ENCODE measurements at regions not wholly inside any gene's neighbourhood (a gene's known extent, or its start where the extent isn't known, plus 50 kb on each side); places are given as distances from the start of the nearest gene placed in this dataset.

DNA sequence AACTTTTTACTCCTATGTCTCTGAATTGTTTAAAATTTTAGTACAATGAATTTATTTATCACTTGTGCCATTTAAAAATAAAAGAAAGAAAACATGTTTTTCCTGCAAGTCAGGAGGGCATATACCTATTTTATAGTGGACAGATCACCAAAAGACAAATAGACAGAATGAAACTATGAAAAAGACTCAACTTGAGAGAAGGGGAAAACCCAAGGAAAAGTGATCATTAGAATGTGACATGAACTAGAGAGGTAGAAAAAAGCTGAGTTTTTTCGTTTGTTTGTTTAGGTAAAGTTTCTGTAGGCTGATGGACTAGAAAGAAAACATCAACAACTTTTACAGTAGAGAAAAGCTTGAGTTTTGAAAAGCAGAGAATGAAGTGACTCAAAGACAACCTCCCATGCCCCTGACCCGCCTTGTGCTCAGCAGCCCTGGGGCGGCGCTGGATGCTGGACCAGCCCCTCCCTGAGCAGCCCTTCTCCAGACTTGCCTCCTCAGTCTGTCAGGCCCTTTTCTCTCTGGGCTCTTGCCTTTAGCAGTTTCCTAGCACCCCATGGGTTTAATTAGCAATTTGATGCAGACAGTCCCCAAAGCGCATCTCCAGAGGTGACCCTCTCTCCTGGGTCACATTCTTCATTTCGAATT is 95.1 kb upstream of the ARID2 start:
- DNase-seq: no peak

DNA sequence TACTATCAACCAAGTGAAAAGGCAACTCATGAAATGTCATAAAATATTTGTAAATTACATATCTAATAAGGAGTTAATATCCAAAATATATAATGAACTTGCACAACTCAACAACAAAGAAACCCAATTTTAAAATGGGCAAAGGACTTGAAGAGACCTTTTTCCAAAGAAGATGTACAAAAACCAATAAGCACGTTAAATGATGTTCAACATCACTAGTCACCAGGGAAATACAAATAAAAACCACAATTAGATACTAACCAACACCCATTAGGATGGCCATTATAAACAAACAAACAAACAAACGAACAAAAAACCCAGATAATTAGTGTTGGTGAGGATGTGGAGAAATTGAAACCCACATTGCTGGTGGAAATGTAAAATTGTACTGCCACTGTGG is 92.3 kb upstream of the ARID2 start:
- DNase-seq: no peak

DNA sequence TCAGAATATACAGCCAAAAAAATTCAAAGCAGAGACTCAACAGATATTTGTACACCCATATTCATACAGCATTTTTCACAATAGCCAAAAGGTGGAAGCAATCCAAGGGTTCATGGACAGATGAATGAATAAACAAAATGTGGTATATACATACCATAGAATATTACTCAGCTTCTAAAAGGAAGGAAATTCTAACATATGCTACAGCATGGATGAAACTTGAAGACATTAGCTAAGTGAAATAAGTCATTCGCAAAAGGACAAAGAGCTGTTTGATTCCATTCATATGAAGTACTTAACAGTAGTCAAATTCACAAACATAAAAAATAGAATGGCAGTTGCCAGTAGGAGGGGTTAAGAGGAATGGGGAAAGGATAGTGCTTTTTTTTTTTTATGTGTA is 91.8 kb upstream of the ARID2 start:
- no peak for DNase-seq

DNA sequence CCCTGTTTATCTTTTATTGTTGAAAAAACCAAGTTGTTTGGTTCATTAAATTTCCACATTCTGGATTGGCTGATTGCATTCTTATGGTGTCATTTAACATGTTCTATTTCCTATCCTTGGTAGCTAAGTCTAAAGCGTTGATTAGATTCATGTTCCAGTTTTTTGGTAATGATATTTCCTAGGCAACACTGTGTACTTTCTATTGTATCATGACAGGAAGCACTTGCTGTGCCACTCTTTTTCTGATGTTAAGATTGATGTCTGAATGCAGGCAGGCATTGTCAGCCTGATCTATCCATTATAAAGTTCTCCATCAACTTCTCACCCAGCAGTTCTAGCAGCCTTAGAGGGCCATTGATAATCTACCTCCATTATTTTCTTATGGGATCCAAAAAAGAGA is 91.1 kb upstream of the ARID2 start:
- DNase-seq: no peak

DNA sequence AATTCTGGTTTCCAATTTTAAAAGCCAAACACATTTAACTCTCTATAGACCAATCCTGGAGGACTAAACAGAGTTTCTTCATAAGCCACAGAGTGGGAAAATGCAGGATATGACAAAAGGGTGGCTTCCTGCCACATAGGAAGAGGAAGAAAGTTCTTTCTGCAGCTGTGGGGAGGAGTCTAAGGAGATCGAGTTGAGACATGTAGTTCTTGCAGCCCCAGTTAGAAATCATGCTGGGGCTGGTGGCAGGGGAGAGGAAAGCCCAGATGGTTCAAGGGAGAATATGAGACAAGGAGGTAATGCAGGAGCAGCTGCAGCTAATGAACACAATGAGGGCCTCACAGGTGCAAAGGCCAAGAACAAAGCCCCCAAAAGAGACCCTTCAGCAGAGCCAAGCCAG is 85.0 kb upstream of the ARID2 start:
- no peak for DNase-seq

DNA sequence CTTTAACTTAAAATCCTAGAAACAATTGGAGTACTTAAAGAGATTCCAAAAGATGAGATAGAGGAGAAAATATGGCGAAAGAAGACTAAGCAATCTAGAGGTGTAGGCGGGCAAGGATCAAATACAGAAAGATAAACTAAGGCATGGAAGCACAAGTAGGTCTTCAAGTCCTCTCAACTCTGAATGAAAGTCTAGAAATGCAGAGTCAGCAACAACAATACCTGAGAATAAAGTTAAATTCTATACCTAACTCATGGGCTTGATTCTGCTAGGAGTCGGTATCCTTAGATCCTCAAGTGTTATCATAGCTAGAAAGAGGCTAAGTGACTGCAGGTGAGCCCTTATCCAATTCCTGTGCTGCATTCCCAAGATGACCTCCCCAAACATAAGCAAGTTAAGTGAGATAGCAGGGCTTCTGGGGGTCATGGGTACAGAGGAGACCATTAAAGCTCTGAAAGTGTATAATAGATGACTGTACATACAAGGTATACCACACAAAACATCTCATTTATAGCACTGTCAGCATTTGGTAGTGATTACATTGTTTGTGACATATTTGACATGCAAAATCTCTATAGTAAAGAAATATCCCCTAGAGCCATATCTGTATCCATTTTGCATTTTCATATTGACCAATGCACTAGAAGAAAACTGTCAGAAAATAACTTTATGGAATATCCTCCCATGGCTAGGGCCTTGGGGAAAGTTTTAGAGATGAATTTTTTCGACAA is 82.5 kb upstream of the ARID2 start:
- DNase-seq: no peak

DNA sequence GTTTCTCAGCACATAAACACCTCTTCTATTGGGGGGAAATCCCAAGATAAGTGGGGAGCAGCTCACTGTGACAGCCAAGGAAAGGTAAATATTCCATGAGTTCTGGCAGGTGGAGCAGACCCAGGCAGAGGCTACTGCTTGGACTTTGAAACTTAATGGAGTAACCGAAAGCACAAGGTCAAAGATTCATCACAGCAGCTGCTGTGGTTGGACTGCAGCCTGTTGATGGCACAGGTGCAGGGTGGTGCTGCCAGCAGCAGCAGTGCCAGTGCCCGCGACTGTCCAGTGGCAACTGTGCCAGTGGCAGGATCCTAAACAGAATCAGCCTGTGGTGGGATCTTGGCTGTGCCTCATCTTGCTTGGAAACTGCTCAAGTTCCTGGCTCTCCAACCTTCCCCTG is 81.4 kb upstream of the ARID2 start:
- peak; percentile 37 for DNase-seq

DNA sequence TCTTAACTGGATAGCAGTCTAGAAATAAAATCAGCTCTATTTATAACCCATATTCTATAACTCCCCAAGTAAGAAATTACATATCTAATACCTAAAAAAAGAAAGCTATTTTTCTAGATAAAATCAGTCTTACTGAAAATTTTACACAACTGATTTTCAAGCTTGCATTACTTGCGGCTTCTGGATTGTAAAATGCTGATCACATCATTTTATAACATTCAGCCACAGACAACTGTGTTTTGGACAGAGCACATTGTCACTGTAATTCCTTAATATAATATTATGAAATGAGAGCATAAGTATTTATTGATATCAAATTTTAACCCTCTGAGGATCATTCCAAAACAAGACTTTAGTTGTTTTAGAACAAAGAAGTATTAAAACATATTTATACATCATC is 78.5 kb upstream of the ARID2 start:
- DNase-seq: no peak

DNA sequence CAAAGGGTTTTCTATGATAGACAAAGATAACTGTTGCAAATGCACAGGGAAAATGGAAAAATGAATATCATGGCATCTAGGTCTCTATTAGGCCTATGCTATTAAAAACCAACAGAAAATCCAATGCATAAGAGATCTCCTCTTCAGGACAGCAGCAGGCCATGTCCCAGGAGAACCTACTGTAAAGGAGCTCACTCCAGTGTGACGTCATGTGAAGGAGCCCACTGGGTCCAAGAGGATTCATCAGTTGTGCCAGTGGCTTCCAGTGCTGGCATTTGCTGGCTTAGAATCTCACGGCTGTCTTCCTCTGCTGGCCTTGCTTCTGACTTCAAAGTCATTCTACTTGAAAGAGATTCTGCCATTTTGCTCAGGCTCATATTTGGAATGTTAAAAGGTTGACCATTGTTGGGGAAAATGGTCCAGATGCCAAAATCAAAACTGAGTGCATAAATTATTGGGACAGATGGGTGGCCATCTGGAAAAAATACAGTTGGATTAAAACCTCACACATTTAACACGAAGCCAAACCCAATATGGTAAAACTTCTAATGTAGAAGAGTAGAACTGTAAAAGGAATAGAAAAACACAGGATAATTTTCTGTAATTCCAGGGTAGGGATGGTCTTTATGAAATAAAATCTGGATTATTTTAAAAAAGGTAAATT is 75.4 kb upstream of the ARID2 start:
- DNase-seq: no peak

DNA sequence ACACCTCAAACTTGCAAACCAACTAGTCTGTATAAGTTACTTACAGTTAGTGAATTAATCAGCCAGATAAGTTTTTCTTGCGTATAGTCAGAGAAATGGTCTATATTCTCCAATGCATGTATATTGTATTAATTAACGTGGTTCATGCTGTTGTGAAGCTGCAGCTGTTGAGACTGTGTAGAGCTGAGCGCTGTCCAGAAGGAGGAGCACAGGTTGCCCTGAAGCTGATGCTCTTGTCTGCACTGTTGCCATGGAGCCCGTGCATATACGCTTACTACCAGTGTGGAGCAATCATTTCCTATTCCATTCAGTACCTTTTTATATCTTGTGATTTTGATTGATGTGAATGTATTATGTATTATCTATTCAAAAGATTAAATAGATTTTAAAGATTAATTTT is 74.3 kb upstream of the ARID2 start:
- DNase-seq: no peak

DNA sequence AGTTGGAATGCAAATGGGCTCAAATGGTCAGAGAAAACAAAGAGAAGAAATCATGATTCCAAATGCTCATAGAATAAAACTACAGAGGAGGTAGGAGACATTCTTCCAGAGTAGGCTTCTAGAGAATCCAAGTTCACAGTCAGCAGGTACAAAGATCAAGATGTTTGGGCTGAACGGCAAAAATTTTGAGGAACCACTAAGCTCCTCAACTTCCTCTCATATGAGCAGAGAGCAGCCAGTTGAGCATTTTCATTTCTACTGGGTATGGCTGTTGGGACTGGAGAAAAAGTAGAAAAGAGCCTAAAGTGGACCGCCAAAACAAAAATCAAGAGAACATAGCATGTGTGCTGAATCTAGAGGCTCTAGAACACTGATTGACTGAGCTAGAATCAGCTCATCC is 73.8 kb upstream of the ARID2 start:
- DNase-seq: no peak

DNA sequence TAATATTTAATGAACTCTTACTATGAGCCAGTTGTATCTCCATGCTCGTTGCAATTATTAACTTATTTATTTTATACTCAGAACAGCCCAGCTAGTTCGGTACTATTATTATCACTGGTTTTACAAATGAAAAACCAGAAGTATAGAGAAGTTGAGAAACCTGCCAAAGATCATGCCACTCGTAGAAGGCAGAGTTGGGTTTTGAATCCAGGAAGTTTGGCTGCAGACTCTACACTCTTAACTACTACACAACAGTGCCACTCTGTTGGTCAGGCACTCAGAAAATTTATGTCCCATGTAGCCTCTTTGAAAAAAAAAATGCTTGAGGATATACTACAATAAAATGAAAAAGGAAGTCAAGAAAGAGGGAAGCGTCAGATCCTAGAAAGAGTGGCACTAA is 71.5 kb upstream of the ARID2 start:
- DNase-seq: peak; percentile 82

DNA sequence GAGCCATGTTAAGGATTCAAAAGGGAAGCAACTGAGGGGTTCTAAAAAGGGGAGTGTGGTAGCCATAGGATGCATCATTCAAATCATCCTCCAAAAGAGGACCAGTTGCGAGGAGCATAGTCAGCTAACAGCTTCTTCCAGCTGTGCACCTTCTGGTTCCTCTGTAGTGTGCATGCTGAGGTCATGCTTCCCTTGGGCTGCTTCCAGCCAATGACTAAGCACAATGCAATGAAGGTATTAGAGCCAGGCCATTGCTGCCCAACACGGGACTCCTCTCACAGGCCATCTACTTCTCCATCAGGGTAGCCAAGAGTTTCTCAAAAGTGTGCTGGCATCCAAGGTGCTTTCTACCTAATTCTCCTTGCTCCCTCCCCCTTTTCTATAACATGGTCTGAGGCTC is 69.2 kb upstream of the ARID2 start:
- DNase-seq: no peak

DNA sequence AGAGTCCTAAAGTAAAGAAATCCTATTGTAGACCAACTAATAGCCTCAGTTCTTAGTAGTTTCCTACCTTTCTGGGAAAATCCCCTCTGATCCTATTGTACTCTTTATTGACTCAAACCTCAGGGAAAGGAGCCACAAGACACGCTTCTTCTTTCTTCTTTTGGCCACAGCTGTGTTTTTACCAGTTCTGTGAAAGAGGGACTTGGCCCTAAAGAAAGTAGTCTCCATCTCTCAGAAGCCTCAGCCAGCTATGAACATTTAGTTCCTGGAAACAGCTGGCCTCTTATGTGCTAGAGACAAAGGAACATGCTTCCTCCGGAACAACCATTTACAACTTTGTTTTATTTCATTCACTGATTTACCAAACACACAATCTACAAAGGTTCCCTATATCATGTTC is 66.1 kb upstream of the ARID2 start:
- DNase-seq: no peak

DNA sequence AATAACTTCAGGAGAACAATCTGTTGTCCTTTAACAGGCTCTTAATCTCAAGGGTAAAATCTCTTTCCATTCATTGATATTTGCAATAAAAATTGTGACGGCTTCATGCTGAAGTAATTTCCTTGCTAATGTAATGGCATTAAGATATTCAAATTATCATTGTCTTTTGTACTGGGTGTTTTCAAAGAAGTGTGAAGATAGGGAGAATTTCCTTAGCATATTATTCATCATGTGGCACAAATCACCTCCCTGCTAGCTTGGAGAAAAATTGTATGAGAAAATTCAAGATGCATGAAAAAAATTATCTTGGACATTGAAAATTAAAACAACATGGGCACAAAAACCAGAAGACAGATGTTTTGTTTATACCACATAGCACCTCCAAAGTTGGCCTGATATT is 63.6 kb upstream of the ARID2 start:
- DNase-seq: no peak

DNA sequence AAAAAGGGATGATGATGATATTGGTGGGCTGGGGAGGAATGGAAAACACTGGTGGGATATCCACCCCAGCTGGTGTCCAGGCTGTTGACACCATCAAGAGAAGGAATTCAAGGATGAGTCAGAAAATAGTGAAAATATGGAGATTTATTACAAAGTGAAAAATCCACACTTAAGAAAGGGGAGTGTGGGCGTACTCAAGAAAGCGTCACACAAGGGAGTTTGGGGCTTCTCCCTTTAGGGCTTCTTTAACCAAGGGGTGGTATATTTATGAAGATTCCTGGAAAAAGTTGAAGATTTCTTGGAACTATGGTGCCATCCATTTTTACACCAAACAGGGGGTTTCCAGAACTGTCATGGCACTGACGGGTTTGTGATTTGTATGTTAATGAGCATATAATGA is 63.1 kb upstream of the ARID2 start:
- DNase-seq: no peak

DNA sequence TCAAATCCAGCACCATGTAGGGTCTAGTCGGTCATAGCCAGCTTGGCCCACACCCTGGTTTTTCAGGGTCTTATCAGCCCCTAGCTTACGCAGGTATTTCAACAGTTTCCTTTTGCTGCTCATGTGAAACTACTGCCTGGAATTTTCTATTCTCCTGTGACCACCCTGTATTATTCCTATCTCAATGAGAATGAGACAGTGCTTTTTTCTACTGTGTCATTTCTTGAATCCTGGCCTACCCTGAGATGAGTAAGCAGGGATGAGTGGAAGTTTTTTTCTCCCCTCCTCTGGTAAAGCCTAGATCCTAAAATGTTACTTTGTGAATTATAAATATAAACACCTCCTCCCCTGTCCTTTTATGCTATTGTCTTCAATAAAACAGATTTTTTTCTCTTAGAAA is 62.7 kb upstream of the ARID2 start:
- no peak for DNase-seq

DNA sequence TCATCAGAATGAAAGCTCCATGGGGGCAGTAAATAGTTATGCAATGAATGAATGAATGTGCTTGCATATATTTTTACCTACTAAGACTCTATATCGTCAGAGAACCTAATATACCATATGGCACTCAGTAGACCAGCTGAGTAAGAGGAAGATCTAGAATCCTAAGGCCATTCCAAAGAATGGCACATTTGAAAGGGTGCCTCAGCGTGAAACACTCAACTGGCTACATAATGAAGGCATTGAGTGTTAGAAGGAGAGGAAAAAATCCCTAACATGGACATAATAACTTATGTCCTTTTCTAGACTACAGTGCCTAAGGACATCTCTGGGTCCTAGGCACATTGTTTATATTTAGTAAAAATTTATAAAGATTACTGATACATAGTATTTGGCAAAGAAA is 61.7 kb upstream of the ARID2 start:
- no peak for DNase-seq

DNA sequence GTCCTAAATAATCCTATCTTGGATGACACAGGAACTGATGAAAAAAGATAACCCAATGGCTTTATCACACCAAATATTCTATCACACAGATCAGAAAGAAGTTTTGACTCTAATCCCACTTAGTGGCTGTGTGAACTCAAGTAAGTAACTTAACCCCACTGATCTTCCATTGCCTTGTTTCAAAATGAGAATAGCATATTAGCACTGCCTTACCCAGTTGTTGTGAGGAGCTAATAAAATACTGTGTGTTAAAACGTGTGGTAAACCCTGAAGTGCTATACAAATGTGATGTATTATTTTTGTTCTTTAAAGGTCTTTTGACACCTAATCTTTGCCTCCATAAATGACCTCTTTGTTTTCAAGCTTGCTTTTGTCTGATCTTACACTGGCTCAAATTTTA is 60.9 kb upstream of the ARID2 start:
- DNase-seq: no peak

DNA sequence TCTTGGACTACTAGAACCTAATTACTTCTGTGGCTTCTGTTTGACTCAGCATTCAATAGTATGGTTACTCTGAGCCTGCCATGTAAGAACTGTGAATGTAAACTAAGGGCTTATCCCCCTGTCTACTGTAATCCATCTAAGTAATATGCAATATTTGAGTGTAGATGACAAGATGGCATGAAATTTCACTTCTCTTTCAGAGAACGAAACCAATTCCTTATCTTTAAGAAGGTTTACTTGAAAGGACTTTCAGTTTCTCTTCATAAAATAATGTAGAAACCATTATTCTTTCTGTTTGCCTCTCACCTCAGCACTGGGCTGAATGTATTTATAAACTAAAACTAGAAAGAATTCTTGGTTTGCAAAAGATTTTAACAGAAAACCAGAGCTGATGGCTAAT is 60.4 kb upstream of the ARID2 start:
- no peak for DNase-seq

DNA sequence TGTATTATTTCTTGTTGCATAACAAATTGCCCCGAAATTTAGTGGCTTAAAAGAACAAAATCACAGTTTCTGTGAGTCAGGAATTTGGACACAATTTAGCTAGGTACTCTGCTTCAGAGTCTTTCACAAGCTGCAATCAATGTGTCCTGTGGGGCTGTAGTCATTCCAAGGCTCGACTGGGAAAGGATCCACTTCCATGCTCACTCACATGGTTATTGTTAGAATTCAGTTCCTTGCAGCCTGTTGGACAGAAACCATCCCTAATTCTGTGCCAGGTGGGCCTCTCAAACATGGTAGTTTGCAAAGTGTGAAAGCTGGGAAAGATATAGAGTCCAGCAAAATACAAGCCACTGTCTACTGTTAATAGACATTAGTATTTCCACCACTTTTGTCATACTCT is 59.7 kb upstream of the ARID2 start:
- DNase-seq: no peak

DNA sequence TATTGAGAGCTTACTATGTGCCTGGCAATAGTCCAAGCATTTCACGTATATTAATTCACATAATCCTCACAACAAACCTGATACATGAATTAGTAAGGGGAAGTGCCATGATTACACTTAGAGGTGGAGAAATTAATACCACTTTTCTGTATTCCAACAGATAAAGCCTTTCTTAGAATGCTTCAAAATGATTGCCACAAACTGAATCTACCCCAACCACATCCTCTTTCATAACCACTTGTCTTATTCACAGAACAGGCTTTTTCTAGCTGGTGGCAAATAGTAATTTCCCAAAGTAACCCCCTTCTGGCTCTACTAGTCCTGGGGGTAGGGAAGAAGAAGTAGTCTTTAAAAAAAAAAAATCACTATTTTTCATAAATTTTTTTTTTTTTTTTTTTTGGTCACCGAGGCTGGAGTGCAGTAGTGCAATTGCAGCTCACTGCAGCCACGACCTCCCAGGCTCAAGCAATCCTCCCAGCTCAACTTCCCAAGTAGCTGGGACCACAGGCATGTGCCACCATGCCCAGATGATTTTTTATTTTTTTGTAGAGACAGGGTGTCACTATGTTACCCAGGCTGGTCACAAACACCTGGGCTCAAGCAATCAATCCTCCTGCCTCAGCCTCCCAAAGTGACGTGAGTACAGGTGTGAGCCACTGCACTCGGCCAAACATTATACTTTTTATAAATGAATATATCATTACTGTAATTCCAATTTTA is 59.0 kb upstream of the ARID2 start:
- DNase-seq: no peak

DNA sequence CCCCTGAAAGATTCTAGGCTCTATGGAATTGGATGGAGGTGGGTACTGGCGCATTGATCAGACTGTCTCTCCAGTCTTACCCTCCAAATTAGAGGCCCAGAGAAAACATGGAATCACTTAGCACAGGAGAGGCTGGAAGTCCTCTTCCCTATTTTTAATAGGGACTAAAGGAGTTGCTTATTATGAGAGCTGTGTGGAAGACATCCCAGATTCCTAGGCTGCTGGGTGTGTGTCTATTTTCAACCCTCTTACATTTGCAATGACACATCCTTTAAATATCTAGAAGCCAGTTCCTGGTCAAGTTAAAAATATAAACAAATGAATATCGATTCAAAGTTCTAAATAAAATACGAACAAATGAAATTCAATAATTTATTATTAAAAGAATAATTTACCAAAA is 58.3 kb upstream of the ARID2 start:
- DNase-seq: no peak

Data from DMS79 treated with DMSO at 0.1 percent for 48 hours (cell line).